A673 (cell line): ENCODE measurements at regions not wholly inside any gene's neighbourhood (a gene's known extent, or its start where the extent isn't known, plus 50 kb on each side); places are given as distances from the start of the nearest gene placed in this dataset.

Source experiments
- CTCF ChIP-seq: fragments of 300-800, 200-600 bp; sonication (generic); conservative IDR thresholded peaks from 2 replicates; pipeline ENCODE4 v1.5.1; 2017; ENCODE audit warnings: low read depth, mild to moderate bottlenecking, antibody characterized with exemption, low read length, moderate library complexity, mixed read lengths
- EZH2 ChIP-seq: fragments of 200-600 bp; sonication (generic); IDR thresholded peaks from 2 replicates; pipeline ENCODE4 v1.6.1; 2017; ENCODE audit warnings: borderline replicate concordance, low read depth, mild to moderate bottlenecking, mixed read lengths, antibody characterized with exemption, low read length; ENCODE audit not compliant: poor library complexity, severe bottlenecking

GRCh38 chr3:30103186-30103585 lies 503.2 kb upstream of the TGFBR2 start:
- TF ChIP-seq CTCF (no peak), EZH2 (no peak)
